ENCODE measurements at regions not wholly inside any gene's neighbourhood (a gene's known extent, or its start where the extent isn't known, plus 50 kb on each side); places are given as distances from the start of the nearest gene placed in this dataset.

DNA sequence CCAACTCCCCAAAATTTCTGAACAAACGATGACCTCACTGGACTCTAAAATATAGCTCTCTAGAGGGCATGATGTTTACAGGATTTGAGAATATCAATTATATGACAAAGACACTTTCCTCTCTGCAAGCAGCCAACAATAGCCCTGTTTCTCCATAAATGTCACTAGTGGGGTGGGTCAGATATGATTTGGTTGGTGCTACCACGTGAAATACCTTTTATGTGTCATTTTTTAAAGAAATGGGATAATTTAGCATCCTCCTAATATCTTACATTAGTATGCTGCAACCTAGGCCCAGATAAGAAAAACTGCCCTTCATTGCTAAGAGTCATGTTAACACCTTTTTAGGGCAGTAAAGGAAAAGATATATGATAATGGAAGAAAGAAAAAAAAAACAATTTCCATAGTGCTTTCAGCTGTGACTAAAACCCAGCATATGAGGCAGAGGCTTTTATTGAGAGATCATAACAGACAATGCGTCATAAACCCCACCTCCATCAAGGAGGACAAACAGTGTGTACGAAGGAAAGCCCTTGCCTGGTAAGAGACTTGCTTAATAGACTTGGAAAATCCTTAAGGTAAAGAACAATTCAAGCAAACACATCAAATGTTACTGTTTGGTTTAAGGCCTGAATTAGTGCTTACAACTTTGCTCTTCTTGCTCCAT lies 372.4 kb upstream of the PAPPA start:
- TF ChIP-seq EP300 (IDR thresholded peaks at IDR 0.05) (no peak), POLR2A (IDR thresholded peaks at IDR 0.05) (no peak)
- TF ChIP-seq, protein P1, sequence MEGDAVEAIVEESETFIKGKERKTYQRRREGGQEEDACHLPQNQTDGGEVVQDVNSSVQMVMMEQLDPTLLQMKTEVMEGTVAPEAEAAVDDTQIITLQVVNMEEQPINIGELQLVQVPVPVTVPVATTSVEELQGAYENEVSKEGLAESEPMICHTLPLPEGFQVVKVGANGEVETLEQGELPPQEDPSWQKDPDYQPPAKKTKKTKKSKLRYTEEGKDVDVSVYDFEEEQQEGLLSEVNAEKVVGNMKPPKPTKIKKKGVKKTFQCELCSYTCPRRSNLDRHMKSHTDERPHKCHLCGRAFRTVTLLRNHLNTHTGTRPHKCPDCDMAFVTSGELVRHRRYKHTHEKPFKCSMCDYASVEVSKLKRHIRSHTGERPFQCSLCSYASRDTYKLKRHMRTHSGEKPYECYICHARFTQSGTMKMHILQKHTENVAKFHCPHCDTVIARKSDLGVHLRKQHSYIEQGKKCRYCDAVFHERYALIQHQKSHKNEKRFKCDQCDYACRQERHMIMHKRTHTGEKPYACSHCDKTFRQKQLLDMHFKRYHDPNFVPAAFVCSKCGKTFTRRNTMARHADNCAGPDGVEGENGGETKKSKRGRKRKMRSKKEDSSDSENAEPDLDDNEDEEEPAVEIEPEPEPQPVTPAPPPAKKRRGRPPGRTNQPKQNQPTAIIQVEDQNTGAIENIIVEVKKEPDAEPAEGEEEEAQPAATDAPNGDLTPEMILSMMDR (IDR thresholded peaks at IDR 0.05), result no peak

Data from tibial nerve (tissue), 4 donors.